ENCODE measurements at regions not wholly inside any gene's neighbourhood (a gene's known extent, or its start where the extent isn't known, plus 50 kb on each side); places are given as distances from the start of the nearest gene placed in this dataset.

GRCh38 chr9:3732077-3733038 lies 206.6 kb upstream of the RFX3 start:
- peak; percentile 89 for DNase-seq

- no peak for DNase-seq
Measured at GRCh38 chr9:3730511-3730922, 204.7 kb upstream of the RFX3 start.

GRCh38 chr9:3721096-3721495 lies 195.3 kb upstream of the RFX3 start:
- DNase-seq, result no peak

- DNase-seq, result no peak
Measured at GRCh38 chr9:3719286-3719685, 193.5 kb upstream of the RFX3 start.

GRCh38 chr9:3716415-3716814 lies 190.6 kb upstream of the RFX3 start:
- DNase-seq, result no peak

- DNase-seq, result peak; percentile 77
Measured at GRCh38 chr9:3708751-3709150, 182.9 kb upstream of the RFX3 start.

- DNase-seq, result no peak
Measured at GRCh38 chr9:3704890-3705289, 179.1 kb upstream of the RFX3 start.

GRCh38 chr9:3700772-3701171 lies 175.0 kb upstream of the RFX3 start:
- DNase-seq, result no peak

- DNase-seq, result no peak
Measured at GRCh38 chr9:3699883-3700282, 174.1 kb upstream of the RFX3 start.

GRCh38 chr9:3698531-3698930 lies 172.7 kb upstream of the RFX3 start:
- no peak for DNase-seq

- DNase-seq, result no peak
Measured at GRCh38 chr9:3698076-3698475, 172.3 kb upstream of the RFX3 start.

- no peak for DNase-seq
Measured at GRCh38 chr9:3696368-3696767, 170.6 kb upstream of the RFX3 start.

GRCh38 chr9:3692606-3693005 lies 166.8 kb upstream of the RFX3 start:
- DNase-seq, result no peak

- no peak for DNase-seq
Measured at GRCh38 chr9:3689555-3689954, 163.8 kb upstream of the RFX3 start.

GRCh38 chr9:3687145-3687544 lies 161.3 kb upstream of the RFX3 start:
- no peak for DNase-seq

GRCh38 chr9:3682186-3682585 lies 156.4 kb upstream of the RFX3 start:
- no peak for DNase-seq

GRCh38 chr9:3677541-3677940 lies 151.7 kb upstream of the RFX3 start:
- DNase-seq, result no peak

GRCh38 chr9:3676766-3677165 lies 151.0 kb upstream of the RFX3 start:
- DNase-seq, result no peak

GRCh38 chr9:3675946-3676345 lies 150.1 kb upstream of the RFX3 start:
- DNase-seq, result no peak

- DNase-seq, result no peak
Measured at GRCh38 chr9:3674561-3674960, 148.8 kb upstream of the RFX3 start.

GRCh38 chr9:3672399-3672798 lies 146.6 kb upstream of the RFX3 start:
- no peak for DNase-seq

GRCh38 chr9:3664044-3664443 lies 138.2 kb upstream of the RFX3 start:
- DNase-seq, result peak; percentile 3

GRCh38 chr9:3662671-3663070 lies 136.9 kb upstream of the RFX3 start:
- DNase-seq, result peak; percentile 24

GRCh38 chr9:3660936-3661335 lies 135.1 kb upstream of the RFX3 start:
- DNase-seq, result no peak

GRCh38 chr9:3659647-3660046 lies 133.8 kb upstream of the RFX3 start:
- no peak for DNase-seq

All from kidney glomerular epithelial cell (primary cell).